Natural killer cell (primary cell): ENCODE measurements at regions not wholly inside any gene's neighbourhood (a gene's known extent, or its start where the extent isn't known, plus 50 kb on each side); places are given as distances from the start of the nearest gene placed in this dataset.

Experiments used
- ATAC-seq, 3 donors: fragments of 150-1000 bp in 2 of 3; fragments of 200-7000 bp in 1 of 3; cut with Tn5 transposase; 1 replicate in 1 of 3; 2 replicates in 2 of 3; pipeline ENCODE4 v1.10.0; 2021; ENCODE audit warnings: mild to moderate bottlenecking in 2 of 3, moderate library complexity in 2 of 3
- DNase-seq, 2 donors: peaks; one replicate each; pipeline versions ENCODE4 v3.0.0 to v3.0.0-alpha.2; 2013 to 2021; ENCODE audit warnings: mixed read lengths in 1 of 2
- H3K27ac ChIP-seq: one replicate; pipeline ENCODE4 v1.5.1; 2013; ENCODE audit warnings: mild to moderate bottlenecking, low read length
- H3K27me3 ChIP-seq: one replicate; pipeline ENCODE4 v1.6.1; 2013; ENCODE audit warnings: low read length; ENCODE audit not compliant: control insufficient read depth, insufficient read depth
- H3K36me3 ChIP-seq: one replicate; pipeline ENCODE4 v1.6.1; 2013; ENCODE audit warnings: low read length; ENCODE audit not compliant: control insufficient read depth, insufficient read depth
- H3K4me1 ChIP-seq: one replicate; pipeline ENCODE4 v1.6.1; 2013; ENCODE audit warnings: low read length; ENCODE audit not compliant: control insufficient read depth, insufficient read depth
- H3K4me3 ChIP-seq: one replicate; pipeline ENCODE4 v1.5.1; 2013; ENCODE audit warnings: low read length
- H3K9me3 ChIP-seq: one replicate; pipeline ENCODE4 v1.6.1; 2013; ENCODE audit warnings: low read length; ENCODE audit not compliant: control insufficient read depth, insufficient read depth
- H3K27ac Mint-ChIP-seq, 2 donors: one replicate each; pipeline ENCODE4 v1.8.0; 2022; ENCODE audit warnings: mild to moderate bottlenecking in 2 of 2, mixed read lengths in 2 of 2, moderate library complexity in 1 of 2
- H3K27me3 Mint-ChIP-seq, 2 donors: one replicate each; pipeline ENCODE4 v1.8.0; 2022; ENCODE audit warnings: low read depth in 2 of 2, mixed read lengths in 2 of 2
- H3K36me3 Mint-ChIP-seq: one replicate; pipeline ENCODE4 v1.8.0; 2022; ENCODE audit warnings: mixed read lengths
- H3K4me1 Mint-ChIP-seq, 2 donors: one replicate each; pipeline ENCODE4 v1.8.0; 2022; ENCODE audit warnings: mixed read lengths in 2 of 2
- H3K4me3 Mint-ChIP-seq: one replicate; pipeline ENCODE4 v1.8.0; 2022; ENCODE audit warnings: mild to moderate bottlenecking, moderate library complexity, mixed read lengths
- H3K9me3 Mint-ChIP-seq, 2 donors: one replicate each; pipeline ENCODE4 v1.8.0; 2022; ENCODE audit warnings: mixed read lengths in 2 of 2
- WGBS: methylation state at CpG from one replicate; pipeline ENCODE4 v1.1.7; 2013; ENCODE audit warnings: missing lambda C conversion rate; ENCODE audit not compliant: insufficient coverage; 5-methylcytosine and 5-hydroxymethylcytosine counted together
- intact Hi-C: fragments of 100-400 bp; cut with micrococcal nuclease; formaldehyde crosslinking; loops from one replicate; pipeline ENCODE4 v1.14.2; 2022
- TF ChIP-seq, protein P1 (sequence below): fragments of 200-600 bp; IDR thresholded peaks from one replicate; pipeline ENCODE4 v1.8.0; 2022; ENCODE audit warnings: antibody characterized with exemption

GRCh38 chr3:117005911-117006522 lies 296.4 kb downstream of the TUSC7 start:
- no peaks in the 10 kb centered on the region for H3K27me3 ChIP-seq
- no peaks in the 10 kb centered on the region for H3K4me1 Mint-ChIP-seq

GRCh38 chr3:117010318-117010717 lies 300.7 kb downstream of the TUSC7 start:
- Histone ChIP-seq H3K27ac (no peak overlapping the region), H3K4me1 (no peaks in the 10 kb centered on the region), H3K4me3 (no peak overlapping the region), H3K9me3 (no peaks in the 10 kb centered on the region), H3K27me3 (no peaks in the 10 kb centered on the region), H3K36me3 (no peaks in the 10 kb centered on the region)
- TF ChIP-seq, protein P1, sequence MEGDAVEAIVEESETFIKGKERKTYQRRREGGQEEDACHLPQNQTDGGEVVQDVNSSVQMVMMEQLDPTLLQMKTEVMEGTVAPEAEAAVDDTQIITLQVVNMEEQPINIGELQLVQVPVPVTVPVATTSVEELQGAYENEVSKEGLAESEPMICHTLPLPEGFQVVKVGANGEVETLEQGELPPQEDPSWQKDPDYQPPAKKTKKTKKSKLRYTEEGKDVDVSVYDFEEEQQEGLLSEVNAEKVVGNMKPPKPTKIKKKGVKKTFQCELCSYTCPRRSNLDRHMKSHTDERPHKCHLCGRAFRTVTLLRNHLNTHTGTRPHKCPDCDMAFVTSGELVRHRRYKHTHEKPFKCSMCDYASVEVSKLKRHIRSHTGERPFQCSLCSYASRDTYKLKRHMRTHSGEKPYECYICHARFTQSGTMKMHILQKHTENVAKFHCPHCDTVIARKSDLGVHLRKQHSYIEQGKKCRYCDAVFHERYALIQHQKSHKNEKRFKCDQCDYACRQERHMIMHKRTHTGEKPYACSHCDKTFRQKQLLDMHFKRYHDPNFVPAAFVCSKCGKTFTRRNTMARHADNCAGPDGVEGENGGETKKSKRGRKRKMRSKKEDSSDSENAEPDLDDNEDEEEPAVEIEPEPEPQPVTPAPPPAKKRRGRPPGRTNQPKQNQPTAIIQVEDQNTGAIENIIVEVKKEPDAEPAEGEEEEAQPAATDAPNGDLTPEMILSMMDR = no peak
- Mint-ChIP-seq H3K9me3 (peaks cover 0 to 5% of the 10 kb centered on the region in 2 donors), H3K27ac (no peak overlapping the region), H3K27me3 (no peaks in the 10 kb centered on the region), H3K4me1 (no peaks in the 10 kb centered on the region), H3K36me3 (no peaks in the 10 kb centered on the region), H3K4me3 (no peak overlapping the region)
- WGBS = 81% methylated on average over 1 of the region's 1 CpG
- DNase-seq (no peak), ATAC-seq (no peak)
- intact Hi-C loops = no loop called here

More at GRCh38 chr3:117005911-117006522, 296.4 kb downstream of the TUSC7 start:
- no peaks in the 10 kb centered on the region for H3K36me3 Mint-ChIP-seq
- no peaks in the 10 kb centered on the region for H3K4me1 ChIP-seq
- WGBS = 50% methylated on average over 2 of the region's 2 CpGs
- no peak overlapping the region for H3K4me3 ChIP-seq
- no peak overlapping the region for H3K27ac Mint-ChIP-seq
- TF ChIP-seq, protein P1 = no peak
- intact Hi-C loops = no loop called here
- H3K9me3 ChIP-seq = no peaks in the 10 kb centered on the region
- H3K4me3 Mint-ChIP-seq = no peak overlapping the region
- H3K36me3 ChIP-seq = no peaks in the 10 kb centered on the region
- no peak for DNase-seq
- no peaks in the 10 kb centered on the region for H3K27me3 Mint-ChIP-seq
- no peak for ATAC-seq
- peaks cover 2 to 7% of the 10 kb centered on the region in 2 donors for H3K9me3 Mint-ChIP-seq
- H3K27ac ChIP-seq = no peak overlapping the region

GRCh38 chr3:117011687-117012250 lies 302.2 kb downstream of the TUSC7 start:
- Histone ChIP-seq H3K27me3 (no peaks in the 10 kb centered on the region), H3K9me3 (no peaks in the 10 kb centered on the region), H3K27ac (no peak overlapping the region), H3K4me3 (no peak overlapping the region), H3K4me1 (no peaks in the 10 kb centered on the region), H3K36me3 (no peaks in the 10 kb centered on the region)
- 46% methylated on average over 7 of the region's 7 CpGs for WGBS
- TF ChIP-seq, protein P1 = no peak
- H3K27me3 Mint-ChIP-seq = no peaks in the 10 kb centered on the region
- no peaks in the 10 kb centered on the region for H3K36me3 Mint-ChIP-seq
- no peaks in the 10 kb centered on the region for H3K4me1 Mint-ChIP-seq
- H3K4me3 Mint-ChIP-seq = no peak overlapping the region
- ATAC-seq (no peak), DNase-seq (no peak)
- H3K9me3 Mint-ChIP-seq = peaks cover 0 to 5% of the 10 kb centered on the region in 2 donors
- H3K27ac Mint-ChIP-seq = no peak overlapping the region
- intact Hi-C loops = no loop called here

DNA sequence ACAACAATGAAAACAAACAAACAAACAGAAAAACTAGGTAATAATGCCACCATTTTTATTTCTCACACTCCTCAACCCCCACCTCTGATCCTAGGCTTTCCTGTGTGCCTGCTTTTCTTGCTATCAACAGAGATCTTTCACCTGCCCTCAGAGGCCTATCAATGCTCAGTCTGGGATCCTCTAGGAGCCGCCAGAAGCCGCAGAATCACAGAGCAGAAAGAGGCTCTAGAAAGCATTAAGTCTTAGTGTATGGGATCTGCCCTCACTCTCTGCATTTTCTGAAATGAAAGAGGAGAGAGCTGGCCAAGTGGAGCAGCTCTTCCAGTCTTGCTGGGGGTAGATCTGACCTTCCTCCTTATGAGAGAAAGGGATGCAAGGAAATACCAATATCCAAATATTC lies 306.8 kb downstream of the TUSC7 start:
- Histone ChIP-seq H3K27ac (no peak overlapping the region), H3K27me3 (no peaks in the 10 kb centered on the region), H3K9me3 (no peaks in the 10 kb centered on the region), H3K4me3 (no peak overlapping the region), H3K36me3 (no peaks in the 10 kb centered on the region), H3K4me1 (no peaks in the 10 kb centered on the region)
- intact Hi-C loops = no loop called here
- H3K4me3 Mint-ChIP-seq = no peak overlapping the region
- no peaks in the 10 kb centered on the region for H3K4me1 Mint-ChIP-seq
- H3K27me3 Mint-ChIP-seq = no peaks in the 10 kb centered on the region
- DNase-seq (no peak), ATAC-seq (no peak)
- H3K27ac Mint-ChIP-seq = no peak overlapping the region
- TF ChIP-seq, protein P1 = no peak
- 79% methylated on average over 2 of the region's 2 CpGs for WGBS
- H3K9me3 Mint-ChIP-seq = peaks cover 0 to 2% of the 10 kb centered on the region in 2 donors
- no peaks in the 10 kb centered on the region for H3K36me3 Mint-ChIP-seq
